Uterus (tissue), 2 donors: ENCODE measurements at regions not wholly inside any gene's neighbourhood (a gene's known extent, or its start where the extent isn't known, plus 50 kb on each side); places are given as distances from the start of the nearest gene placed in this dataset.

Experiments used
- POLR2A ChIP-seq, 2 donors: fragments of 450-650 bp; IDR thresholded peaks; one replicate each; pipeline ENCODE4 v1.6.1; 2016; ENCODE audit warnings: antibody characterized with exemption in 2 of 2, mild to moderate bottlenecking in 1 of 2, moderate library complexity in 1 of 2
- TF ChIP-seq, protein P1 (sequence below), 4 experiments: fragments of 200-600 bp in 2 of 4; fragments of 450-650 bp in 2 of 4; sonication (generic) in 2 of 4; IDR thresholded peaks; one replicate each; pipeline ENCODE4 v1.5.1; 2016 to 2019; ENCODE audit warnings: antibody characterized with exemption in 4 of 4, mild to moderate bottlenecking in 2 of 4, moderate library complexity in 1 of 4

DNA sequence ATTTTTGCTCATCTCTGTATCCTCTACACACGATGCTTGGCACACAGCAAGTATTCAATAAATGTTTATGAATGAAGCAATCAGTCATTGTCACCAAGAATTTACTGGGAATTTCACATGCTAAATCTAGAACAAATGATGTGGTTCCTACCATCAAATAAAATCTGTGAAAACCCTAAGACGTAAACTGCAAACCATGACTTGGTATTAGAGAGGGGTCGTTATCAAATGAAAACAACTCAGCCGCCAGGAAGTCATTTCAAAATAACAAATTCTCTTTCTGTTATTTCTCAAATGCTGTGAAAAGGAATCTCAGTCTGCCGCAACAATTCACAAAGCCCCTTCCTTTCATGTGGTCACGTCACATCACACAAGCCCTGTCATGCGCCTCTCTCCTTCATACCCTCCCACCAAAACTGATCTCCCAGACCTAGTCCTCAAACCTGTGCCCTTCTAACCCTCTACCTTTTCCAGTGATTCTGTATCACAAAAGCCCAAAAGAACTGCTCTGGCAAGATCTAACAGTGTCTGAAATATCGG is 173.6 kb downstream of the DEPDC1B start:
- no peak for TF ChIP-seq POLR2A (IDR thresholded peaks at IDR 0.05)
- TF ChIP-seq, protein P1, sequence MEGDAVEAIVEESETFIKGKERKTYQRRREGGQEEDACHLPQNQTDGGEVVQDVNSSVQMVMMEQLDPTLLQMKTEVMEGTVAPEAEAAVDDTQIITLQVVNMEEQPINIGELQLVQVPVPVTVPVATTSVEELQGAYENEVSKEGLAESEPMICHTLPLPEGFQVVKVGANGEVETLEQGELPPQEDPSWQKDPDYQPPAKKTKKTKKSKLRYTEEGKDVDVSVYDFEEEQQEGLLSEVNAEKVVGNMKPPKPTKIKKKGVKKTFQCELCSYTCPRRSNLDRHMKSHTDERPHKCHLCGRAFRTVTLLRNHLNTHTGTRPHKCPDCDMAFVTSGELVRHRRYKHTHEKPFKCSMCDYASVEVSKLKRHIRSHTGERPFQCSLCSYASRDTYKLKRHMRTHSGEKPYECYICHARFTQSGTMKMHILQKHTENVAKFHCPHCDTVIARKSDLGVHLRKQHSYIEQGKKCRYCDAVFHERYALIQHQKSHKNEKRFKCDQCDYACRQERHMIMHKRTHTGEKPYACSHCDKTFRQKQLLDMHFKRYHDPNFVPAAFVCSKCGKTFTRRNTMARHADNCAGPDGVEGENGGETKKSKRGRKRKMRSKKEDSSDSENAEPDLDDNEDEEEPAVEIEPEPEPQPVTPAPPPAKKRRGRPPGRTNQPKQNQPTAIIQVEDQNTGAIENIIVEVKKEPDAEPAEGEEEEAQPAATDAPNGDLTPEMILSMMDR (IDR thresholded peaks at IDR 0.05): no peak
